Activated B cell treated with CpG ODN at 0.5 μM for 24 hours (primary cell): ENCODE measurements at regions not wholly inside any gene's neighbourhood (a gene's known extent, or its start where the extent isn't known, plus 50 kb on each side); places are given as distances from the start of the nearest gene placed in this dataset.
"Not testable (repeated sequence)": the region's sequence is repeated elsewhere in the genome, so short reads cannot be mapped to it uniquely, and the experiment has no call there.

Experiments
- ATAC-seq: fragments of 200-7000 bp; cut with Tn5 transposase; one replicate; pipeline ENCODE4 v1.10.0; 2021; ENCODE audit warnings: low read depth, mild to moderate bottlenecking, moderate library complexity
- CTCF ChIA-PET: fragments of 350-600 bp; sonication (Branson Sonifier 250); formaldehyde crosslinking; loops from one replicate; lab custom pipeline; 2021; ENCODE audit warnings: antibody characterized with exemption; lab: Charles Lee
- POLR2A ChIA-PET: fragments of 350-600 bp; sonication (Branson Sonifier 250); formaldehyde crosslinking; loops from one replicate; lab custom pipeline; 2021; ENCODE audit warnings: antibody characterized with exemption; lab: Charles Lee
- DNase-seq: peaks from one replicate; pipeline ENCODE4 v3.0.0; 2022
- H3K27ac Mint-ChIP-seq: one replicate; pipeline ENCODE4 v1.8.0; 2020; ENCODE audit warnings: mixed read lengths
- H3K27me3 Mint-ChIP-seq: one replicate; pipeline ENCODE4 v1.8.0; 2021; ENCODE audit warnings: mixed read lengths
- H3K36me3 Mint-ChIP-seq: one replicate; pipeline ENCODE4 v1.8.0; 2021; ENCODE audit warnings: low read depth, mixed read lengths
- H3K4me1 Mint-ChIP-seq: one replicate; pipeline ENCODE4 v1.8.0; 2021; ENCODE audit warnings: mixed read lengths
- H3K4me3 Mint-ChIP-seq: one replicate; pipeline ENCODE4 v1.8.0; 2020; ENCODE audit warnings: mild to moderate bottlenecking, mixed read lengths
- H3K9me3 Mint-ChIP-seq: one replicate; pipeline ENCODE4 v1.8.0; 2020; ENCODE audit warnings: mixed read lengths
- intact Hi-C: fragments of 100-400 bp; cut with micrococcal nuclease; formaldehyde crosslinking; loops from one replicate; pipeline ENCODE4 v1.15.1; 2024
- TF ChIP-seq, protein P1 (sequence below): fragments of 200-600 bp; IDR thresholded peaks from one replicate; pipeline ENCODE4 v1.8.0; 2022; ENCODE audit warnings: antibody characterized with exemption, mild to moderate bottlenecking

- TF ChIP-seq, protein P1, sequence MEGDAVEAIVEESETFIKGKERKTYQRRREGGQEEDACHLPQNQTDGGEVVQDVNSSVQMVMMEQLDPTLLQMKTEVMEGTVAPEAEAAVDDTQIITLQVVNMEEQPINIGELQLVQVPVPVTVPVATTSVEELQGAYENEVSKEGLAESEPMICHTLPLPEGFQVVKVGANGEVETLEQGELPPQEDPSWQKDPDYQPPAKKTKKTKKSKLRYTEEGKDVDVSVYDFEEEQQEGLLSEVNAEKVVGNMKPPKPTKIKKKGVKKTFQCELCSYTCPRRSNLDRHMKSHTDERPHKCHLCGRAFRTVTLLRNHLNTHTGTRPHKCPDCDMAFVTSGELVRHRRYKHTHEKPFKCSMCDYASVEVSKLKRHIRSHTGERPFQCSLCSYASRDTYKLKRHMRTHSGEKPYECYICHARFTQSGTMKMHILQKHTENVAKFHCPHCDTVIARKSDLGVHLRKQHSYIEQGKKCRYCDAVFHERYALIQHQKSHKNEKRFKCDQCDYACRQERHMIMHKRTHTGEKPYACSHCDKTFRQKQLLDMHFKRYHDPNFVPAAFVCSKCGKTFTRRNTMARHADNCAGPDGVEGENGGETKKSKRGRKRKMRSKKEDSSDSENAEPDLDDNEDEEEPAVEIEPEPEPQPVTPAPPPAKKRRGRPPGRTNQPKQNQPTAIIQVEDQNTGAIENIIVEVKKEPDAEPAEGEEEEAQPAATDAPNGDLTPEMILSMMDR: no peak
- intact Hi-C loops: no loop called here
Observed at GRCh38 chr7:125279961-125280360, 350.3 kb upstream of the POT1 start.

DNA sequence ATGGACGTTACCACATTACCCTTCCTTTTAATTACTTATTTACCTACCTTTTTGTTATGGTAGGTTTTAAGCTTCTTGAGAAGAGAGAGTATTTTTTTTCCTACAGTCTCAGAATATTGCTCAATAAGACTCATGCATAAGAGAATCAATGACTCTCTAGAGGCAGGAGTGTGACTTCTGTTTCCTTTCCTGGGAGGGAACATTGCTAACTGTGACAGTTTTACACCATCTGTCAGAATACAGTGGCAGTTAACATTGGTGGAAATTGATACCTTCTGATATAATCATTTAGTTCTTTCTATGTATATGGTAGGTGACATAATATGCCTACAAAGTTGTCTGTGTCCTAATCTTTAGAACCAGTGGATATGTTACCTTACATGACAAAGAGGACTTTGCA lies 348.7 kb upstream of the POT1 start:
- H3K4me3 Mint-ChIP-seq: no peak overlapping the region
- POLR2A ChIA-PET: no interaction called here
- CTCF ChIA-PET: no interaction called here
- TF ChIP-seq, protein P1: no peak
- no peaks in the 10 kb centered on the region for H3K27me3 Mint-ChIP-seq
- DNase-seq (no peak), ATAC-seq (no peak)
- H3K27ac Mint-ChIP-seq: no peak overlapping the region
- H3K4me1 Mint-ChIP-seq: no peaks in the 10 kb centered on the region
- intact Hi-C loops: no loop called here
- H3K9me3 Mint-ChIP-seq: peaks cover 14% of the 10 kb centered on the region
- H3K36me3 Mint-ChIP-seq: no peaks in the 10 kb centered on the region

More at GRCh38 chr7:125279961-125280360, 350.3 kb upstream of the POT1 start:
- ATAC-seq: no peak
- Mint-ChIP-seq H3K27ac (no peak overlapping the region), H3K27me3 (no peaks in the 10 kb centered on the region), H3K9me3 (peaks cover 7% of the 10 kb centered on the region), H3K36me3 (no peaks in the 10 kb centered on the region), H3K4me1 (no peaks in the 10 kb centered on the region), H3K4me3 (no peak overlapping the region)
- POLR2A ChIA-PET: no interaction called here
- DNase-seq: no peak
- CTCF ChIA-PET: no interaction called here

DNA sequence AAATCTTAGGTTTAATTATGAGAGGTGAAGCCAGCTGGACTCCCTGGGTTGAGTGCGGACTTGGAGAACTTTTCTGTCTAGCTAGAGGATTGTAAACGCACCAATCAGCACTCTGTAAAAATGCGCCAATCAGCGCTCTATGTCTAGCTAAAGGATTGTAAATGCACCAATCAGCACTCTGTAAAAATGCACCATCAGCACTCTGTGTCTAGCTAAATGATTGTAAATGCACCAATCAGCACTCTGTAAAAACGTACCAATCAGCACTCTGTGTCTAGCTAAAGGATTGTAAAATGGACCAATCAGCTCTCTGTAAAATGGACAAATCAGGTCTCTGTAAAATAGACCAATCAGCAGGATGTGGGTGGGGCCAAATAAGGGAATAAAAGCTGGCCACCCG lies 345.1 kb upstream of the POT1 start:
- DNase-seq, CTCF ChIA-PET: not testable (repeated sequence)

DNA sequence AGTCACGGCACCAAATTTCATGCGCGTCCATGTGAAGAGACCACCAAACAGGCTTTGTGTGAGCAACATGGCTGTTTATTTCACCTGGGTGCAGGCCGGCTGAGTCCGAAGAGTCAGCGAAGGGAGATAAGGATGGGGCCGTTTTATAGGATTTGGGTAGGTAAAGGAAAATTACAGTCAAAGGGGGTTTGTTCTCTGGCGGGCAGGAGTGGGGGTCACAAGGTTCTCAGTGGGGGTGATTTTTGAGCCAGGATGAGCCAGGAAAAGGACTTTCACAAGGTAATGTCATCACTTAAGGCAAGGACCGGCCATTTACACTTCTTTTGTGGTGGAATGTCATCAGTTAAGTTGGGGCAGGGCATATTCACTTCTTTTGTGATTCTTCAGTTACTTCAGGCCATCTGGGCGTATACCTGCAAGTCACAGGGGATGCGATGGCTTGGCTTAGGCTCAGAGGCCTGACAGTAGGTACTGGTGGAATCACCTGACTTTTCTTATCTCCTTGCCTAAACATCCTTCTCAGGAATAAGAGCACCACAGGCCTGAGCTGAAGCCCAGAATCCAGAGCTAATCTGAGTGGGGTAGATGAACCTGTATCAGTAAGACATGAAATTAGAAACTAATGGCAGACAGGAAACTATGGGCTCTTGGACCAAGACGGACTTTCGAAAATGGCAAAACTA lies 334.7 kb upstream of the POT1 start:
- H3K4me3 Mint-ChIP-seq, intact Hi-C loops, DNase-seq, H3K27ac Mint-ChIP-seq, CTCF ChIA-PET, POLR2A ChIA-PET, H3K4me1 Mint-ChIP-seq, H3K27me3 Mint-ChIP-seq, H3K36me3 Mint-ChIP-seq, ATAC-seq: not testable (repeated sequence)
- peaks cover 13% of the 10 kb centered on the region for H3K9me3 Mint-ChIP-seq

More for the DNA sequence above, 345.1 kb upstream of the POT1 start:
- H3K36me3 Mint-ChIP-seq, H3K27ac Mint-ChIP-seq, H3K4me1 Mint-ChIP-seq, POLR2A ChIA-PET, intact Hi-C loops, H3K27me3 Mint-ChIP-seq, ATAC-seq, H3K4me3 Mint-ChIP-seq: not testable (repeated sequence)
- peaks cover 12% of the 10 kb centered on the region for H3K9me3 Mint-ChIP-seq

DNA sequence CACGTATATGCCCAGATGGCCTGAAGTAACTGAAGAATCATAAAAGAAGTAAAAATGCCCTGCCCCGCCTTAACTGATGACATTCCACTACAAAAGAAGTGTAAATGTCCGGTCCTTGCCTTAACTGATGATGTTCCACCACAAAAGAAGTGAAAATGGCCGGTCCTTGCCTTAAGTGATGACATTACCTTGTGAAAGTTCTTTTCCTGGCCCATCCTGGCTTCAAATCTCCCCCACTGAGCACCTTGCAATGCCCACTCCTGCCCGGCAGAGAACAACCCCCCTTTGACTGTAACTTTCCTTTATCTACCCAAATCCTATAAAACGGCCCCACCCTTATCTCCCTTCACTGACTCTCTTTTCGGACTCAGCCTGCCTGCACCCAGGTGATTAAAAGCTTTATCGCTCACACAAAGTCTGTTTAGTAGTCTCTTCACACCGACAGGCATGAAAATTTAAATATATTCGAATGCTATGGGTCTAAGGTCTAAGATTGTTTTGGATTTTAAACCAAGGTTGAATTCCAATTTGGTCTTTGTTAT lies 329.3 kb upstream of the POT1 start:
- DNase-seq, H3K27me3 Mint-ChIP-seq, H3K4me1 Mint-ChIP-seq, CTCF ChIA-PET, H3K27ac Mint-ChIP-seq, ATAC-seq, H3K4me3 Mint-ChIP-seq, POLR2A ChIA-PET, intact Hi-C loops, H3K36me3 Mint-ChIP-seq: not testable (repeated sequence)
- peaks cover 13% of the 10 kb centered on the region for H3K9me3 Mint-ChIP-seq

- Mint-ChIP-seq H3K4me1 (no peaks in the 10 kb centered on the region), H3K36me3 (no peaks in the 10 kb centered on the region), H3K27me3 (no peaks in the 10 kb centered on the region), H3K4me3 (no peak overlapping the region), H3K27ac (no peak overlapping the region), H3K9me3 (peaks cover 10% of the 10 kb centered on the region)
- POLR2A ChIA-PET: no interaction called here
- TF ChIP-seq, protein P1: no peak
- DNase-seq (no peak), ATAC-seq (no peak)
- CTCF ChIA-PET: no interaction called here
- intact Hi-C loops: no loop called here
Observed at GRCh38 chr7:125257617-125258016, 328.0 kb upstream of the POT1 start.
